HG03571 (cell line): ENCODE measurements at regions not wholly inside any gene's neighbourhood (a gene's known extent, or its start where the extent isn't known, plus 50 kb on each side); places are given as distances from the start of the nearest gene placed in this dataset.
"Not testable (repeated sequence)": the region's sequence is repeated elsewhere in the genome, so short reads cannot be mapped to it uniquely, and the experiment has no call there.

Source experiments
- ATAC-seq: cut with Tn5 transposase; IDR thresholded peaks from one replicate; pipeline ENCODE4 v1.9.1; 2021; ENCODE audit not compliant: unreplicated experiment

DNA sequence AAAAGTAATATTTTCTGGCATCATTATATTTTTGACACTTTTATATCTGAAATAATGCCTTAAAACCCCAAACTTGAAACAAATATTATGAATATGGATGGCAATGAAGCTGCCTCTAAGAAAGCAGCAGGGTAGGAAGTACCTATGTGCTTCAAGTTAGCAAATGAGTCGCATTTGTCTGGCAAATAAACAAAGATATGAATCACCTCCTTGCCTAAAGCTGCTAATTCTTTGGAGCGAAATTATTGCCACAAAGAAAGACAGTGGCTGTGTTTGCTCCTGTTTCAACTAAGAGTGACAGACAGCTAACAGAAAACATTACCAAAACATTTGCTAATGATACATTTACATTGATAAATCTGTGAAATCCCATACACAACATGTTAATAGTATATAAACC, 854.9 kb downstream of the RPS29 start:
- no peak for ATAC-seq

DNA sequence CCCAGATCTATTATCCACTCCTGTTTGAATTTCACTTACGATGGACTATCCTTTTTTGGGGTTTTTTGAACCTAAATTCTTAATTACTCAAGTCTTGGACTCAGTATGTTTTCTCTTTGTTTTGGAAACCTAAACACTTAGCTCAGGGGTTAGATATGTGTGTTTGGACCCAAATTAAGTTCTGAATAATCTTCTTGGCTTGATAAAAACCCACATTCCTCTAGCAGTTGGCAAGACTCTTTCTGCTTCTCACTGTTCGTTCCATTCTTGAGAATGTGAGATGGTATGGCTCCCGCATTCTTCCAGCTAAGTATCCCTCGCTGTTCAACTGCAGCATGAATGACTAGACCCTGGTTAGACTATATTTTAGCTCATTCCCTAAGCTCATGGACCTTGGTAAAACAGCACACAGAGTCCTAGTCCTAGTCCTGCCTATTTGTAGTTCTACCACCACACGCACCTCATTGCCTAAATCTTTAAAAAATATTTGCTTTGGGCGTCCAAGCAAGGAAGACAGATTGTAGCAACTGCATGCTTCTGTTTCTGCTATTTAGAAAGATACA, 860.0 kb downstream of the RPS29 start:
- no peak for ATAC-seq

DNA sequence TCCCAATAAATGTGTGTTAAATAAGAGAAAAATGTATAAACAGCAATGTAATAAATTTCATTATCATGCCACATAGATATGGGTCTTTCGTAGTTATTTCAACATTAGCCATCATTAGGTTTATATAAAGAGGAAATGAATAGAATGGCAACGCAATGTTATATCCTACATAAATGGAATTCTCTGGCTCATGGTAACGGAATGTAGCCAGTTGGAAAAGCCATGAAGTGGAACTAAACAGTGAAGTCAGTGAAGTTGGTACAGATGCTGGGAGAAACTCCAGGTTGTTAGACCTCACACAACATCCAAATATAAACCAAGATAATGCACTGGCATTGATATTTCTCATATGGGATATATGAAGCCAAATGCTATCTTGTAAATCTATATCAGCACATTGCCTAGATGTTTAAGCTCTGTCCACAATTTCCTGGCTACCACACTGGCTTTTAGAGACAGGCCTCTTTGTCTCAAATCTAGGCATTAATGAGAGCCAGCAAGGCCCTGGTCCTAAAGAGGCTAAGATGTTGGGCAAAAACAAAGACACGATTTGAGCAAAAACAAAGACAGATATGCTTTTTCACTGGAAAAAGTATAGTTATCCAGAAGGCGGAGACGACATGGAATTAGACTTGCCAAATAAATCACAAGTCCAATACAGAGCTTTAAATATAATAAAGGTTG, 861.0 kb downstream of the RPS29 start:
- no peak for ATAC-seq

DNA sequence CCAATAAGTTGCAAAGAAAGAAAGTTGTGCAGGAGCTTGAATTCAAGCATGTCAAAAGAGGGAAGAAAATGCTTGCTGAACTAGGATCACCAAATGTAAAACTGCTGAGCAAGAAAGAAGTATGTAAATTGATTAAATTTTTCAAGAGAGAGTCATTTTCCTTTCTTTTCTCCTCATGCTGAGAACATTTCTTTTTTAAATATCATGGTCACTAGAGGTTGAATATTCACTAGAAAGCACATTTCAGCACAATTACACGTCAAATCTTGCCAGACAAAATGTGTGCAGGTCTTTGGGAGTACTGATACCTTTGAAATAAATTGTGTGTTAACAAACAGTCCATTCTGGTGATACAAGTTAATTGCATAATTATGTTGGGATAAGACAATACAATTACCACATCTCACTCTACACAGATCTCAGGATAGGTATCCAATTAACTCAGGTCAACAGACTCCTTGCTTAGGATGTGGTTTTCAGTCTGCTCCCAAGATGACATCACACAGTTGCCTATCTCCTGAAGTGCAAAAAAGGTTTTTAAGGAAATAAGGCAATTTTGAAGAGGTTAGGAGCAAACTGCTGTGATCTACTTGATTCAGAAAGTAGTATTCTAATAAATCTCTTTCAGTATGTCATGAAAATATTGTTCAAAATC, 862.2 kb downstream of the RPS29 start:
- ATAC-seq: no peak

DNA sequence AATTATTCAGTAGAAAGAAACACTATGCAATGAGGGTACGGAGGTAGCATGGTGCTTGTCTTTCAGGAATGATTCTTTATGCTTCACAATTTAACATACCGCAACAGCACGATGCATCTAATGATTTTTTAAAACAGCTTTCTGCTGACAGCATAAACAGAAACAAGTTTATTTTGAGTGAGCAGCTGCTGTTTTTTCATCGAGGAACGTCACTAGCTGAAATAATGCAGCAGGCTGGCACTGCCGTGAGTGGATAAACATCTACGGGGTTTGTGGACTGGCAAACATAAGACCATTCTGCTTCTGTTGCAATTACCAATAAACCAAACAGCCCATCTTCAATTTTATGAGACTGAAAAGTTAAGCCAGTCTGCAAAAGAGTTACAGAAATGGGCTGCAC, 871.8 kb downstream of the RPS29 start:
- no peak for ATAC-seq

DNA sequence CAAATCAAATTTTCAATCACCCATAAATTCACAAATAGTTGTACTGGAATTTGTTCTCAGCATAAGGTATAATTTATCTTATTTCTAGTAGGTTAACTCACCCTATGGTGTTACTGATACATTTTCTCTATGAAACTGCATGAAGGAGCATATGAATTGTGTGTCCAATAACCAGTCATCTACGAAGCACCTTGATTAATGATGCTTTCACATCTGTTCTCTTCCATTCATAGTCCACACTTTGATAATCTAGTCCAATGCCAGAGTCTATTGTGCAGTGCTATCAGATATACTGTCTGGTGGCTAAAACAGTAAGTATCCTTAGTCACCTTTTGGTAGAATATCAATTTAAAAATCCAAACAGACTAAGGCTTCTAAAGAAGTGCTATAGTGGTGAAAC, 876.0 kb downstream of the RPS29 start:
- no peak for ATAC-seq

DNA sequence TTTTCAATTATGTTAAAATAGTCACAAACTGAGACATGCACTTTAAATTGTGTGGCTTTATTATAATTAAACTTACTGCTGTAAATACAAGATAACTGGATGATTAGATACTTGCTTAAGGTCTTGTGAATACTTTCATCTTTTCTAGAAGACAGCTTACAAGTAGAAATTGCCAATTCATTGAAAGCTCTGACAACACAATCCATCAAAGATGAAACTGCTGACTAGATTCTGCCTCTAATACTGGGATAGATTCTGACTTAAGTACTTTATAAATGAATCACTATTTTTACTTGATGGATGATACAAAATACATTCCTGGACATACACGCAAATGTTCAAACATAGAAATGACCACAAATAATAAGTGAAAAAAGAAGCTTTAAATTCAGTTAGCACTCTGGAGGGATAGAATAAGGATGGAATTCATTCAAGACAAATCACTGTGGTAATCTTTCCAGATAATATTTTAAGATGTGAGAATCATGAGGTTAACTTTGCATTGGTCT, 876.8 kb downstream of the RPS29 start:
- ATAC-seq: no peak

DNA sequence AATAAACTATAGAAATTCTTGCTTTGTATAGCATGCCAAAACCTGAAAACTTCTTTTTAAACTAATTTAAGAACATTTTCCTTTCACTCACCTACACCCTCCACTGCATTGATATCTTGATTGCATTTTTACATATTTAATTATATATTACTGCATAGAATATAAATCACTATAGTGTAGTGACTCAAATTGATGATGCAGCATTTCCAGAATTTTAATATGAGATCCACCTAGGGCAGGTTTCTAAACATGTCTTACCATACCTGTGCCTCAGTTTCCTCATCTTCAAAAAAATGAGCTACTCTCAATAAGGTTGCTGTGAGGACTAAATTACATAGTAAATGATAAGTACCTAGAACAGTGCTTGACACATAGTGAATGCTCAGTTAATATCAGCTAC, 881.5 kb downstream of the RPS29 start:
- no peak for ATAC-seq

DNA sequence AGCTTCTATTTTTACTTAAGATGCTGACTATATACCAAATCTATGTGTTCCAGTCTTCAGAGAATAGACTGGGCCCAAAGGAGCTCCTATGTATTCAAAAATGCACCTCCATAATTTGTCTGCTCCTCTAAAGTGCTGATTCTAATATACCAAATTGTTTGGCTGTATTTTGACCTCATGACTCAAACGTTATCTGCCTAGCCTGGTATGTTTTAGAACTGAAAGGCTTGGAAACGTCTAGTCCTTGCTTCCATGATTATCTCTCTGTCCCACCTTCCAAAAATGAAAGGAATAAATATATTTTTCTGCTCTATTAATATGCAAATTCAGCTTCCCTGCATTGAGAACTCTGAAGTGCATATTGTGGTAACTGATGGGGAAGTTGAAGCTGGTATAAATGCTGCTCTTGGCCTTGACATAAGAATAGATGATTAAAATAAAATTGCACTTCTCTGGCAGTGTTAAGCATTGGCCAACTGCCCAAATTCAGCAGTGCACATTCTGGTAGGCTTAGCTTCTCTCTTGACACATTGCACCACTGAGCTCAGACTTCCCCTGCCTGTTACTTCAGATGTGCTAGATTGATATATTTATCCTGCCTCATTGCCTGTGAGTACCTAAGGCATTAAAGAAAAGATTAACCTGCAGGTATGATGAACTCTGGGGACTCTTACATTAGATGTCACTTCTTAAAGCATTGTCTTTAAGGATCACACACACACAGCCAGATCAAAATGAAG, 882.3 kb downstream of the RPS29 start:
- ATAC-seq: no peak

DNA sequence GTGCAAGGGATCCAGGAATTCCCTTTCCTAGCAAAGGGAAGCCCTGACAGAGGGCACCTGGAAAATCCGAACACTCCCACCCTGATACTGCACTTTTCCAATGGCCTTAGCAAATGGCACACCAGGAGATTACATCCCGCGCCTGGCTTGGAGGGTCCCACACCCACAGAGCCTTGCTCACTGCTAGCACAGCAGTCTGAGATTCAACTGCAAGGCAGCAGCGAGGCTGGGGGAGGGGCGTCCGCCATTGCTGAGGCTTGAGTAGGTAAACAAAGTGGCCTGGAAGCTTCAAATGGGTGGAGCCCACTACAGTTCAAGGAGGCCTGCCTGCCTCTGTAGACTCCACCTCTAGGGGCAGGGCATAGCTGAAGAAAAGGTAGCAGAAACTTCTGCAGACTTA, 888.8 kb downstream of the RPS29 start:
- not testable (repeated sequence) for ATAC-seq

DNA sequence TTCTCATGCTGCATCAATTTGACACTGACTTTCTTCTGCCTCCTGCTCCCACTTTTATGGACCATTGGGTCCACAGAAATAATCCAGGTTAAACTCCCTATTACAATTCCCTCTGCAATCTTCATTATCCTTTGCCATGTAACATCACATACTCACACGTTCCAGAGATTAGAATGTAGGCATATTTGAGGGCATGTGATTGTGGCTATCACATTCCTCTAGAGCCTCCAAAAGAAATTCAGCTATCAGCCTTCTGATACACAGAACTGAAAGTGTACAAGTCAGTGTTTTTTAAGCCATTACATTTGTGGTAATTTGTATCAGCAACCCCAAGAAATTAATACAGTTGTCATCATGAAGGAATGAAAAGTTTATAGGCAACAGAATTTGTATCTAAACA, 892.4 kb downstream of the RPS29 start:
- no peak for ATAC-seq

DNA sequence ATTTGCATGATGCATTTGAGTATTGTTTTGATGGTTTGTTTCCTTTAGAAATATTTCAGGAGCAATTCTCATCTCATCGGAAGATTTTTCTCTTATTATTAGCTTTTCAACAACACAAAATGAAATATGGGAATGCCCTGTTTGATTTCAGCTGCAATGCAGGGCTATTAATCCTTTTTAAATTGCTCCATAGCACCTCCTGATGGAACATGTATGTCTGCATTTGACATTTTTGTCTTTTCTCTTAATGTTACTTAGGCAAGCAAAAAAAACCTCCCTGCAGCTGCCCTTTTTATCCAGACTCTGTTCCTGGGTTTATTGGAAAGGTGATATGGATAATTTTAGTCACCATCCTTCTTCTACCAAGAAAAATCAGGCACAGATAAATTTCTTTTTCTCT, 895.8 kb downstream of the RPS29 start:
- ATAC-seq: no peak

DNA sequence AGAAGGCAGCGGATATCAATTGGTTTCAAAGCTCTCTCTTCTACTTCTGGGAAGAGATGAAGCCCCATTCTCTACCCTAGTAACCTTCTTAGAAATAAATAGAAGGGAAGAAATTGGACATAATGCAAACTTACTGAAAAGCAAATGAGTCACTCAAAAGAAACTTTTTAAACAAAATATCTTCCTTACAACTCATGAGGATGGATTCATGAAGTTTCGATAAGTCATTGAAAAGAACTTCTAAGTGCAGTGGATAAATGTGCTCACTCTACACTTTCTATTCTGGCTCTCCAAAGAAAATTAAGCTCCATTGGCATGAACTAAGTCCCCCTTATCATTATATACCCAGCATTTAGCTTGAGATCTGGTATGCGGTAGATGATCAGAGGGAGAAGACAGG, 899.5 kb downstream of the RPS29 start:
- ATAC-seq: no peak

DNA sequence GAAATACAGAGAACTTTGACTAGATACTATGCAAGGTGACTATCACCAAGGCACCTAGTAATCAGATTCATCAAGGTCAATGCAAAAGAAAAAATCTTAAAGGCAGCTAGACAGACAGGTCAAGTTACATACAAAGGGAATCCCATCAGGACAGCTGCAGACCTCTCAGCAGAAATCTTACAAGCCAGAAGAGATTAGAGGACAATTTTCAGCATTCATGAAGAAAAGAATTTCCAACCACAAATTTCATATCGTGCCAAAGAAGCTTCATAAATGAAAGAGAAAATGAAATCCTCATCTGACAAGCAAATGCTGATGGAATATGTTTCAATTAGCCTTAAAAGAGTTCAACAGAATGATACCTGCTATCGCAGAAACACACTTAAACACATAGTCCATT, 913.7 kb downstream of the RPS29 start:
- no peak for ATAC-seq

DNA sequence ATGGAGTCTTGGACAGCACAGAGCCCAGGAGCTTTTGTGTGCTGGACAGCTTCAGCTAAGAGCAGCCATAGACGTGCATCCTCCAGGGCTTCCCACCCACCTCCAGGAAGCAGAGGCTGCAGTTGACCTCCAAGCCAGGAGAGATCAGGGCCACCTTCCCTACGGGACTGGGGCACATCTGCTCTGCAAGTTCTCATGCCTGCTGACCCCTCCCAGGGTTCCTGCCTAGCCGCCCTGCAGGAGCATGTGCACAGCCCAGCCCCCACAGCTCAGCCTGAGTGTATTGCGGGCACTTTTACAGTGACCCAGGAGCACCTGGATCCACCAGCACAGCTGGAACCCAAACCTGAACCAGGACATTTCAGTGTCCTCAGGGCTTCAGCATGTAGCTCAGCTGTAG, 915.2 kb downstream of the RPS29 start:
- ATAC-seq: no peak

DNA sequence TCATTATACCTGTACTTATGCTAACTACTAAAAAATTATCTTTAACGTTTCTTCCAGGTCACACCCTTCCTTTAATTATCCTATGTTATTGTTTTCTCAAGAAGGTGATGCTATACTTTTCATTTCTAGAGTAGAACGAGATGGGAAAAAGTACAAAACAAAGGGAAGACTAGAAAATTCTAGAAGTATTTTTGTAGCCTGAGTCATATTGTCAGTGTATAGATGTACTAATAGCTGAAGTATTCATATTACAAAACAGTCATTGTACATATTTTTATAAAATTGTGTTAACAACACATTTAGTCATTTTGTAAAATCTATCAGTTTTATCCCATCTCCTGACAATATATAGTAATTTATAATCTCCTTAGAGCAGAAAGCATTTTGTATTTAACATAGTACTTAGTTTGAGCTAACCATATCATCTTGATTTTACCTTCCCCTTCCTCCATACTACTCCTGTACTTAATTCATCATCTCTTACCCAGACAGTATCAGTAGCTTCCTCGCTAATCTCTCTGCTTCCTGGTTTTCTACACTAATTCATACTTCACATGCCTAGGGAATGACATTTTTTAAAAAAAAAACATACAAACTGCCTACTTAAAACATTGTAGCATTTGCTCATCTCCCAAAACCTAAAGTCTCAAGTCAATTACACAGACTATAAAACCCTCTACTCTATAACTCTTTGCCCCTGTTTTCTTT, 920.9 kb downstream of the RPS29 start:
- no peak for ATAC-seq

DNA sequence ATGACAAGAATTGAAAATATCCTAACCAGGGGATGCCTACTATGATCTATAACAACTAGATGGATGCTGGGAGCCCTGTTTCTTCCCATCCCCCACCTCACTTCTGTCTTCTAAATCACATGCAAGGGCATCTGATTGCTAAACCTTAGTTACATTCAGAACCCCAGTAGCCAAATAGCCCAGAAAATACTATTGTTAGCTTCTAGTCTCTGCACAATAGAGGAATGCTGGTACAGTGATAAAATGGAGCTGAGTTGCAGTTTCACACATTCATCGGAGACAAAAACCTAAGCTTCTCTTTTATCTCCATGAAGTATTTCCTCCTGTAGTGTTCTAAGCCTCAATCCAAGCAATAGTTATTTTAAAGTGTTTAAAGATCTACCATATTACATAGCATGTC, 942.9 kb downstream of the RPS29 start:
- no peak for ATAC-seq

DNA sequence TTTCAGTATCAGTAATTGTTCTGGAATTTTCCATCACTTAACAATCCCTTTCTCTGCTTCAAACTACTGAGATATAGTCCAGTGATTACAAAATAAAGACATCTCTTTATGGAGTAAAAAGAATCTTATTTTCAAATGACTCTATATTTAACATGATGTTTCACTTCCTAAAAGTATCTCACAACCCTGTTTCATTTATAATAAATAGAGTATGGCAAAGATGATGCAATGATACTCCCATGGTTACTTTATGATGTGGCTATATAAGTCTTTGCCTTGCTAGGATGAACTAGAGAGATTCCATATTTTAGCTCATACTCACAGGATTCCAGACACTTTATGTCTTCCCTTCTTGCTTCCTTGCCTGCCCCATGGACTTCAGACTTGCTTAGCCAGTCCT, 953.5 kb upstream of the MDGA2 start:
- ATAC-seq: no peak

DNA sequence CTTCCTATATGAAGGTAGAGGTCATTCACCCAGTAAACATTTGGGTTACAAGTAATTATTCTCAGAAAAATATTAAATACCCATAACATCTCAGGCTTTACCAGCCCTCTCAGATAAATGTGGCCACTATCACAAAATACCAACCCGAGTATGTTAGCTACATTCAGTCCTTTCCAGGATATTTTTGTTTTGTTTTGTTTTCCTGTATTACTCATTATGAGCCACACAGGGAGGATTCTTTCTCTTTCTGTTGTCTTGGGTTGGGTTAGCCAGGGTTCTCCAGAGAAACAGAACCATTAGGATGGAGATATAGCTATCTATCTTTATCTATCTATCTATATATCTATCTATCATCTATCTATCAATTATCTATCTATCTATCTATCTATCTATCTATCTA, 947.6 kb upstream of the MDGA2 start:
- no peak for ATAC-seq

DNA sequence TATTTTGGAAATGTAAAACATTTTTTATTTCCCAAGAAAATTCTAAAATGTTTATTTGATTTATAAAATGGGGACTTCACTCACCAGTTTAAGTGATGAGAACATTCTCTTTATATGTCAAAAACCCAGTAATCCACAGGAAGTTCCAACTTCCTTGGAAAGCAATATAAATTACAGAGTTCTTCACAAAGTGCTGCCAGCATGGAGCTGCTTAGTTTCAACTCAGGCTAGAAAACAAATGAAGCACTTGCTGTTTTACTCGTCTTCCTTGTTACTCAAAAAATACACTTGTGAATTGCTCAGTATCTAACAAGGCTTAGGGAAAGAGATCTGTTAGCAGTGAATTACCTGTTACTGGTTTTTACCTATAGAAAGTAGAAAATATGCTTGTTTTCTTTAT, 942.7 kb upstream of the MDGA2 start:
- ATAC-seq: no peak

DNA sequence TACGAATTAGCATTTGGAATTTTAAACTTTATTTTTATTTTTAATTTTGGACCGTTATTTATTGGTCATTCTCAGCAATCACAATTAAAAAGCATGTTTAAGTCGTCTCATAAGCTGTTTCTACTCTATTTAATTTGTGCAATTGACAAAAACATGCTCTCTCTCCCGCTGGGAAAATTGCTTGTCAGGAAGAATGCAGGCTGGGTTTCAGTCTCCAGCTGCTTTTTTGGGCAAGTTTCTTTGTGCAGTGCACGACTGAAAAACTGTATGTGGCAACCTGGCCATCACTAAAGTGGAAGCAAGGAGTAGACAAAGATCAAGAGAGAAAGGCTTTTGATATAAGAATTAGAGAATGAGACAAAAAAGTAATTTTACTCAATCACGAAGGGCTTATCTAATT, 941.5 kb upstream of the MDGA2 start:
- no peak for ATAC-seq
